NCI-H345 treated with DMSO at 0.1 percent for 48 hours (cell line): ENCODE measurements at regions not wholly inside any gene's neighbourhood (a gene's known extent, or its start where the extent isn't known, plus 50 kb on each side); places are given as distances from the start of the nearest gene placed in this dataset.
A peak's percentile ranks its signal among the peaks of the same experiment; 100 is the strongest.
"Not testable (repeated sequence)": the region's sequence is repeated elsewhere in the genome, so short reads cannot be mapped to it uniquely, and the experiment has no call there.

Experiments
- DNase-seq: peaks from one replicate; lab custom pipeline; 2025; ENCODE audit not compliant: unreplicated experiment; lab: John Stamatoyannopoulos, UW

DNA sequence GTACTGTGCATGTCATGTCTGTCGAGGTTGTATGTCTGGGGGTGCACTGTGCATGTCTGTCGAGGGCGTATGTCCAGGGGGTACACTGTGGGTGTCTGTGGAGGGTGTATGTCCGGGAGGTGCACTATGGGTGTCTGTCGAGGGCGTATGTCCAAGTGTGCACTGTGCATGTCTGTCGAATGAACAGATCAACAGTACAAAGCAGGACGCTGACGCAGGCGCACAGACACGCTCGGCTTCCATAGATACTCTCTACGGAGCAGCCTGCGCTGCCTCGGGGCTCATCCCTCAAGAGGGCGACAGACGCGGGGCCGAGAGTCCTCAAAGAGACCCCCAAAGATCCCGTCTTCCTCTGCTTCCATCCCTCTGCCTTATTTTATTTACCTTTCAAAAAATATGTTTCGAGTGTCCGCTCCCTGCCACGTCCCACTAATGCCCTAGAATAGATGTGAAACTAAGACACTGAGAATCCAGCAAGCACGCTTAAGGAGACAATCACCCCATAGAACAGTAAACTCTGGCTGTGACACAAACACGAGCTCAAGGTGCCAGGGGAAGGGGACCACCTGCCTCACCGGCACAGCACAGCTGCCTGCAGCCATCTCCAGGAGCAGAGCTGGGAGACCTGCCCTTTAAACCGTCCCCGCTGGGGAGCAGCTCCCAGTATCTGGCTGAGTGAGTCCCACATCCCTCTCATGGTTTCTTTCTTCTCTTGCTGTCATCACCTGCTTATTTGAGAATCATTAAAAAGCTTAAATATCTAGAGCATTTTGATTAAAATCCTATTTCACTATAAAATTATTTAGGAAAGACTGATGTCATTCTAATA, 250.5 kb upstream of the MYT1L start:
- DNase-seq: no peak

DNA sequence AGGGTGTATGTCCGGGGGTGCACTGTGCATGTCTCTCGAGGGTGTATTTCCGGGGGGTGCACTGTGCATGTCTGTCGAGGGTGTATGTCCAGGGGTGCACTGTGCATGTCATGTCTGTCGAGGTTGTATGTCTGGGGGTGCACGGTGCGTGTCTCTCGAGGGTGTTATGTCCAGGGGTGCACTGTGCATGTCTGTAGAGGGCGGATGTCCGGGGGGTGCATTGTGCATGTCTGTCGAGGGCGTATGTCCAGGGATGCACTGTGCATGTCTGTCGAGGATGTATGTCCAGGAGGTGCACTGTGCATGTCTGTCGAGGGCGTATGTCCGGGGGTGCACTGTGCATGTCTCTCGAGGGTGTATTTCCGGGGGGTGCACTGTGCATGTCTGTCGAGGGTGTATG, 249.8 kb upstream of the MYT1L start:
- DNase-seq: not testable (repeated sequence)

DNA sequence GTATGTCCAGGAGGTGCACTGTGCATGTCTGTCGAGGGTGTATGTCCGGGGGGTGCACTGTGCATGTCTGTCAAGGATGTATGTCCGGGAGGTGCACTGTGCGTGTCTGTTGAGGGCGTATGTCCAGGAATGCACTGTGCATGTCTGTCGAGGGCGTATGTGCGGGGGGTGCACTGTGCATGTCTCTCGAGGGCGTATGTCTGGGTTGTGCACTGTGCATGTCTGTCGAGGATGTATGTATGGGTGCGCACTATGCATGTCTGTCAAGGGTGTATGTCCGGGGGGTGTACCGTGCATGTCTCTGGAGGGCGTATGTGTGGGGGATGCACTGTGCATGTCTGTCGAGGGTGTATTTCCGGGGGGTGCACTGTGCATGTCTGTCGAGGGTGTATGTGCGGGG, 249.3 kb upstream of the MYT1L start:
- no peak for DNase-seq

- DNase-seq: no peak
Observed at GRCh38 chr2:2579814-2580213, 248.7 kb upstream of the MYT1L start.

DNA sequence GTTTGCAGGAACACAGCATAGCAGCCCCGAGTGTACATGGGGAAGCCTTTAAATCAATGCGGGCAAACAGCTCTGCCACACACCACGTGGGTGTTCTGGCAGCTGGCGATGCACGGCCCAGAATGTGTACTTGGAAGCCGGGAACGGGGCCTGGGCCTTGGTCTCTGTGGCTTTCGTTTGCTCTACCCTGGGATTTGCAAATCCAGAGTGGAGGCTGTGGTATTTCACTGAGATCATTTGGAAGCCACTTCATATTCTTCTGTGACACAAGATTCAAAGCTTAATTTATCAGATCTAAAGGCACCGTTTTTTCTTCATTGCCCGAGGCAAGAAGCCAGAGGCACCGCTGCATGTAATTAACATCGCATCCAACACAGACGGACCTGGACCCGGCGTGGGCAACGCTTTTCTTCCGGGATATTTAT, 246.3 kb upstream of the MYT1L start:
- DNase-seq: peak; percentile 74

DNA sequence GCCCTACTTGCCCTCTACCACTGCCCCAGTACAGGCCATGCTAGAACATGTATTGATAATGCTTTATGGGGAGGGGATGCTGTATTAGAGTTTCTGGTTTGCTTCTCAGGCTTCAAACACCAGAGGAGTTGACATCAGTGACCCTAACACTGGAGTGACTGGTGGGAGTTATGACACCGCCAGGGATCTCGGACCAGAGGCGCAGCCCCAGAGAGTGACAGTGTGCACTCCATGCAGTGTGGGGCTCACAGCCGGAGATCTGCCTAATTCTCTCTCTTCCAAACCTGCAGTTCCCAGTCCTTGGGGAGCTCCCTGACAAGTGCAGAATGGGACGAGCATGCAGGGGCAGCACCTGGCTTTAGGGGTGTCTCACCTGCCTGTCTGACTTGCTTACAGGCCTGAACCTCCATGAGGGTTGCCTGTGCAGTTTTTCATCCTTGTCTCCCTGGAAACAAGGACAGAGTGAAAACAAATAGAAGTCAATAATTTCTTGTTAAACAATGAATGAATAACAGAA, 244.9 kb upstream of the MYT1L start:
- DNase-seq: no peak

GRCh38 chr2:2575181-2575577, 244.1 kb upstream of the MYT1L start:
- DNase-seq: no peak

GRCh38 chr2:2574401-2575180, 243.5 kb upstream of the MYT1L start:
- no peak for DNase-seq

DNA sequence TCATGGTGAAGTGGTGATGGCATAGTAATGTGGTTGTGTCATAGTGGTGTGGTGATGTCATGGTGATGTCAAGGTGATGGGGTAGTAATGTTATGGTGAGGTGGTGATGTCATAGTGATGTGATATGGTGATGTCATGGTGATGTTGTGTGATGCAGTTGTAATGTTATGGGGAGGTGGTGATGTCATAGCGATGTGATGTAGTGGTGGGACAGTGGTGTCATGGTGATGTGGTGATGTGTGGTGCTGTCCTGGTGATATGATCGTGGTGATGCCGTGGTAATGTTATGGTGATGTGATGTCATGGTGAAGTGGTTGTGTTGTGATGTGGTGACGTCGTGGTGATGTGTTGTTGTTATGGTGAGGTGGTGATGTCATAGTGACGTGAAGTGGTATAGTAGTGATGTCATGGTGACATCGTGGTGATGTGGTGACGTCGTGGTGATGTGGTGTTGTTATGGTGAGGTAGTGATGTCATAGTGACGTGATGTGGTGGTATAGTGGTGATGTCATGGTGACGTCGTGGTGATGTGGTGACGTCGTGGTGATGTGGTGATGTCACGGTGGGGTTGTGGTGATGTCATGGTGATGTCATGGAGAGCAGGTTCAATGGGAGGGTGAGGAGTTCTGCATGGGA, 242.7 kb upstream of the MYT1L start:
- no peak for DNase-seq

- DNase-seq: no peak
Observed at GRCh38 chr2:2573205-2573604, 242.1 kb upstream of the MYT1L start.

DNA sequence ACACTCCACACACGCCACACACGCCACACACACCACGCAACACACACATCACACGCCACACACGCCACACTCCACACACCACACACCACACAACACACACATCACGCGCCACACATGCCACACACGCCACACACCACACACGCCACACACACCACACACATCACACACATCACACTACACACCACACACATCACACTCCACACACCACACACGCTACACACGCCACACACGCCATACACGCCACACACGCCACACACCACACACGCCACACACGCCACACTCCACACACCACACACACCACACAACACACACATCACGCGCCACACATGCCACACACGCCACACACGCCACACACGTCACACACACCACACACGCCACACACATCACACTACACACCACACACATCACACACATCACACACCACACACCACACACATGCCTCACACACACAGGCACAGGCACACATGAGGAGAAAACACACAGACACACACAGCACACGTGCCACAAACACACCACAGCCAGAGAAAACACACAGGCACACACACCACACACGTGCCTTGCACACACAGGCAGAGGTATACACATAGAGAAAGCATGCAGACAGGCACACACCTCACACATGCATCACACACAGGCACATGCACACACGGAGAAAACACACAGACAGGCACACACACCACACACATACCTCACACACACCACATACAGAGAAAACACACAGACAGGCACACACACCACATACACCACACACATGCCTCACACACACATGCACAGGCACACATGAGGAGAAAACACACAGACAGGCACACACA, 241.5 kb upstream of the MYT1L start:
- no peak for DNase-seq

- no peak for DNase-seq
Observed at GRCh38 chr2:2571301-2572150, 240.5 kb upstream of the MYT1L start.

DNA sequence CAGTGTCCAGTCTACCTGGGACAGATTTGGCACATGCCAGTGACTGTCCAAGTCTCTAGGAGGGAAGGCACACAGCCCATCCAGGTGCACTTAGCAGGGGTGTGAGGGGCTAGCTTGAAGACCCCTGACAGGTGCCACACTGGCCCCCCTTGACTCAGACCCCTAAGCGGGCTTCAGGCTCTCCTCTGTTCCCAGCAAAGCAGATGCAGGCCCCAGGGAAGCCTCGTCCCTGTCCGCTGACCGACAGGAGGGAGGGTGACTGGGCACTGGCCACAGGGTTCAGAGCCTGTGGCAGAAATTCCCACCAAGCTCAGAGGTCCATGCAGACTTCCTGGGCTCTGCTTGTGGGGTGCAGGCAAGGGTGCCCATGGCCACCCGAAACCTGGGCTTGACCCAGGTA, 239.8 kb upstream of the MYT1L start:
- DNase-seq: no peak

GRCh38 chr2:2570360-2570759, 239.3 kb upstream of the MYT1L start:
- DNase-seq: no peak

DNA sequence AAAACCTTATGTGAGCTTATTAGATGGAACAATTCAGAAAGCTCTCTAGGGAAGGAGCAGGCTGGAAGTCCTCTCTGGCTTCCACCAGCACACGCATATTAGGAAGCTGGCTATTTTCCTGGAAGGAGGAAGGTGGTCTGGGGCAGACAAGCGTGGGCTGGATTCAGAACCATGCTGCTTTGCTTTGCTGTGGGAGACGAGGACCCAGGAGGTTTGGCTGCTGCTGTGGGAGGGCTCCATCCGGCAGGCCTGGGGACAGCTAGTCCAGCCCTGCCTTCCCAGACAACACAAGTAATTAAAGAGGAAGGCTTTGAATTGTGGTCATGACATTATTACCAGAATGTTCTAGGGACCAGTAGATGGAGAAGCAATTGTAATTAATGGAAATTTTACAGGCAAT, 238.8 kb upstream of the MYT1L start:
- DNase-seq: no peak

DNA sequence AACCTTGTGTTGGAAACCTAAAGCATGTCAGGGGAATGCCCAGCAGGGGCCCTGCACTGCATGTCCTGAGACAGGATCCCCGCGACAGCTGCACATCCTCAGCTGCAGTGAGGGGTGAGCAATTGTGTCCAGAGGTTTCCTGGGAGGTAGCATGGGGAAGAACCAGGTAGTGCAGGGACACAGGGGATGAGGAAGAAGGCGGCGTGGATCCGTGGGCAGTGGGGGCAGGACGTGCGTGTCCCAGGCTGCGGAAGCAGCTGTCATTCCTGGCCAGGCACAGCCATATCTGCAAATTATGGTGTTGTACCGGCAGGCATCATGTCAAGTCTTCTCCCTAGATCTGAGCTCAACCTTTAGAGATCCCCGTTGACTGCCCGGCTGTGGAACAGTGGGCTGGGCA, 238.2 kb upstream of the MYT1L start:
- DNase-seq: no peak

- no peak for DNase-seq
Observed at GRCh38 chr2:2568411-2568810, 237.3 kb upstream of the MYT1L start.

DNA sequence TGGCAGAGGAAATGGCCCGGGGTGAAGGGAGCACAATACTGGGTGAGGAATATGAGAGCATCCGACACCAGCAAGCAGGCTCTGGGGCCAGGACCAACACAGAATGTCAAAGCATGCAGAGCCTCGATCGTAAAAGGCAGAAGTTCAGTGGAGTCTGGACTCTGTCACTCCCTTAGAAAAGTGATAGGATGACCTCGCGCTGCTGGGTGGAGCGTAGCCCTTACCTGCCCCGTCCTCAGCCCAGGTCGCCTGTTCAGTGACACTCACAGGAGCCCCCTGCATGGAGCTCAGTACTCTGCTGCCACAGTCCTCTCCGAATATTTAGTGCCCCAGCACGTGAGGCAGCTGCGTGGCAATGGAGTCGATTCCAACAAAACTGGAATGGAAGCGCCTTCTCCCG, 236.7 kb upstream of the MYT1L start:
- DNase-seq: no peak

DNA sequence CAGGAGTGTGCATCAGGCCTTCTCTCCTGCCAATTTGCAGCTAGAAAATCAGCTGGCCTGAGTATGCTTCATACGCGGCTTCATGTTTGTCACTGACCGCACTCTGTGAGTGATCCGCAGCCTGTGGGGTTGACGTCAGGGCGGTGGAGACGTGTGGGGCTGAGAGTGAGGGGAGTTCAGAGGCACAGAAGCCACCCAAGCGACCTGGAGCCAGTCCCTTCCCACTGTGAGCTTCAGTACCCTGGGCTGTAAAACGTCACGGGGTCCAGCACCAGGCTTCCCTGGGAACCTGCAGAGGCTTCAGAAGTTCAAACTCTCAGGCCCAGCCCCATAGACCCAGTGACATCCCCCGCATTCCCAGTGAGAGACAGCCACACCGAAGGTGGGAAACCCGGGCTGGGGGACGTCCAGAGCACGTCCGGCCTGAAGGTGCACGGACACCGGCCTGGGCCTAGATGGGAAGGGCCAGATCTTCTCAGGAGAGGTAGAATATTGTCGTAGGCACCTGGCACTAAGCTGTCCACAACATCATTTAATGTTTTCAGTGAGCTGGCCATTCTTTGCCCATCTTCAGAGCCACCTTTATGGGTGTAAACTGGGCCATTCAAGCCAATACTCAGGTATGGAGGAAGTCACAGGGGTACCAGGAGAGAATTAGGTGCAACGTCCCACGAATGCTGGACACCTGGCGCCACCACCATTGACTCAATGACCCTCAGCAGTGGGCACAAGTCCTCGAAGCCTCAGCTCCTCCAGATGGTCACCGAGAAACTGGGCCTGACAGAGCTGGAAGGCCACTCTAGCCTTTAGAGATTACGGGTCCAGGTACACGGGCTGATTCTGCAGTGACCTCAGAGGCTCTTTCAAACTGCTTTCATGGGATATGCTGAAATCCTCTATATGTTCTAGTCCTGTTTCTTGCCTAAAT, 235.6 kb upstream of the MYT1L start:
- no peak for DNase-seq
